ENCODE measurements at regions not wholly inside any gene's neighbourhood (a gene's known extent, or its start where the extent isn't known, plus 50 kb on each side); places are given as distances from the start of the nearest gene placed in this dataset.
"Not testable (repeated sequence)": the region's sequence is repeated elsewhere in the genome, so short reads cannot be mapped to it uniquely, and the experiment has no call there.

- Histone ChIP-seq H4K20me1 (ENCODE audit: insufficient read depth, low read length) (no peaks in the 10 kb centered on the region), H3K9me2 (ENCODE audit: low read depth, low read length) (no peaks in the 10 kb centered on the region), H3K27me3 (ENCODE audit: insufficient read depth, low read length) (no peaks in the 10 kb centered on the region), H2AFZ (ENCODE audit: low read length) (no peak overlapping the region), H3K9me3 (ENCODE audit: low read length) (no peaks in the 10 kb centered on the region), H3K79me2 (ENCODE audit: insufficient read depth, low read length) (no peaks in the 10 kb centered on the region), H3K27ac (ENCODE audit: low read depth, low read length, poor library complexity, severe bottlenecking) (no peak overlapping the region), H3K9ac (ENCODE audit: low read length) (no peak overlapping the region), H3K4me2 (ENCODE audit: low read length) (no peak overlapping the region), H3K36me3 (ENCODE audit: insufficient read depth, low read length) (no peaks in the 10 kb centered on the region), H3K4me1 (ENCODE audit: insufficient read depth, low read length, severe bottlenecking) (no peaks in the 10 kb centered on the region), H3K4me3 (ENCODE audit: low read depth, low read length, poor library complexity, severe bottlenecking) (no peak overlapping the region), H3F3A (ENCODE audit: insufficient read depth, low read length) (no peaks in the 10 kb centered on the region)
- TF ChIP-seq, protein P1, sequence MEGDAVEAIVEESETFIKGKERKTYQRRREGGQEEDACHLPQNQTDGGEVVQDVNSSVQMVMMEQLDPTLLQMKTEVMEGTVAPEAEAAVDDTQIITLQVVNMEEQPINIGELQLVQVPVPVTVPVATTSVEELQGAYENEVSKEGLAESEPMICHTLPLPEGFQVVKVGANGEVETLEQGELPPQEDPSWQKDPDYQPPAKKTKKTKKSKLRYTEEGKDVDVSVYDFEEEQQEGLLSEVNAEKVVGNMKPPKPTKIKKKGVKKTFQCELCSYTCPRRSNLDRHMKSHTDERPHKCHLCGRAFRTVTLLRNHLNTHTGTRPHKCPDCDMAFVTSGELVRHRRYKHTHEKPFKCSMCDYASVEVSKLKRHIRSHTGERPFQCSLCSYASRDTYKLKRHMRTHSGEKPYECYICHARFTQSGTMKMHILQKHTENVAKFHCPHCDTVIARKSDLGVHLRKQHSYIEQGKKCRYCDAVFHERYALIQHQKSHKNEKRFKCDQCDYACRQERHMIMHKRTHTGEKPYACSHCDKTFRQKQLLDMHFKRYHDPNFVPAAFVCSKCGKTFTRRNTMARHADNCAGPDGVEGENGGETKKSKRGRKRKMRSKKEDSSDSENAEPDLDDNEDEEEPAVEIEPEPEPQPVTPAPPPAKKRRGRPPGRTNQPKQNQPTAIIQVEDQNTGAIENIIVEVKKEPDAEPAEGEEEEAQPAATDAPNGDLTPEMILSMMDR (IDR thresholded peaks at IDR 0.05; ENCODE audit: low read length): no peak
- TF ChIP-seq EZH2 (IDR thresholded peaks at IDR 0.05; ENCODE audit: borderline replicate concordance, low read length): no peak
Measured at GRCh38 chr12:9405886-9406563, 197.8 kb upstream of the PZP start.

GRCh38 chr12:9404469-9405260, 196.5 kb upstream of the PZP start:
- Histone ChIP-seq H3K9me2 (ENCODE audit: low read depth, low read length) (no peaks in the 10 kb centered on the region), H3K9ac (ENCODE audit: low read length) (no peak overlapping the region), H2AFZ (ENCODE audit: low read length) (no peak overlapping the region), H3K27me3 (ENCODE audit: insufficient read depth, low read length) (no peaks in the 10 kb centered on the region), H3F3A (ENCODE audit: insufficient read depth, low read length) (no peaks in the 10 kb centered on the region), H3K27ac (ENCODE audit: low read depth, low read length, poor library complexity, severe bottlenecking) (no peak overlapping the region), H3K4me1 (ENCODE audit: insufficient read depth, low read length, severe bottlenecking) (no peaks in the 10 kb centered on the region), H3K79me2 (ENCODE audit: insufficient read depth, low read length) (no peaks in the 10 kb centered on the region), H4K20me1 (ENCODE audit: insufficient read depth, low read length) (no peaks in the 10 kb centered on the region), H3K4me2 (ENCODE audit: low read length) (no peak overlapping the region), H3K36me3 (ENCODE audit: insufficient read depth, low read length) (no peaks in the 10 kb centered on the region), H3K4me3 (ENCODE audit: low read depth, low read length, poor library complexity, severe bottlenecking) (no peak overlapping the region), H3K9me3 (ENCODE audit: low read length) (no peaks in the 10 kb centered on the region)
- no peak for TF ChIP-seq EZH2 (IDR thresholded peaks at IDR 0.05; ENCODE audit: borderline replicate concordance, low read length)
- TF ChIP-seq, protein P1 (IDR thresholded peaks at IDR 0.05; ENCODE audit: low read length): no peak

DNA sequence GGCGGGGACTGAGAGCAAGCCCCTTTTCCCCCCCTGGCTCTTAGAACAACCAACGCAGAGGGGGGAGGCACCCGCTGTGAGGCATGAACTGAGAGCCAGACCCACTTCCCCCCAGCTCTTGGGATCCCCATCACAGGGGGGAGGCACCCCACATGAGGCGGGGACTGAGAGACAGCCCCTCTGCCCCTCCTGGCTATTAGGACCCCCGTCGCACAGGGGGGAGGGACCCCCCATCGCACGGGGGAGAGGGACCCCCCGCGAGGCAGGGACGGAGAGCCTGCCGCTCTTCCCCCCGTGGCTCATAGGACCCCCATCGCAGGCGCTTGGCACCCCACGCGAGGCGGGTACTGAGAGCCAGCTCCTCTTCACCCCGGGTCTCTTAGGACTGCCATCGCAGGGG, 195.8 kb upstream of the PZP start:
- H3K36me3 ChIP-seq (ENCODE audit: insufficient read depth, low read length): no peaks in the 10 kb centered on the region
- H3K9me2 ChIP-seq (ENCODE audit: low read depth, low read length): no peaks in the 10 kb centered on the region
- no peaks in the 10 kb centered on the region for H3K79me2 ChIP-seq (ENCODE audit: insufficient read depth, low read length)
- H3K27me3 ChIP-seq (ENCODE audit: insufficient read depth, low read length): no peaks in the 10 kb centered on the region
- no peaks in the 10 kb centered on the region for H3K4me1 ChIP-seq (ENCODE audit: insufficient read depth, low read length, severe bottlenecking)
- no peaks in the 10 kb centered on the region for H4K20me1 ChIP-seq (ENCODE audit: insufficient read depth, low read length)
- no peak overlapping the region for H2AFZ ChIP-seq (ENCODE audit: low read length)
- no peak overlapping the region for H3K27ac ChIP-seq (ENCODE audit: low read depth, low read length, poor library complexity, severe bottlenecking)
- H3K4me2 ChIP-seq (ENCODE audit: low read length): no peak overlapping the region
- H3K4me3 ChIP-seq (ENCODE audit: low read depth, low read length, poor library complexity, severe bottlenecking): no peak overlapping the region
- no peaks in the 10 kb centered on the region for H3F3A ChIP-seq (ENCODE audit: insufficient read depth, low read length)
- H3K9ac ChIP-seq (ENCODE audit: low read length): no peak overlapping the region
- H3K9me3 ChIP-seq (ENCODE audit: low read length): no peaks in the 10 kb centered on the region
- TF ChIP-seq, protein P1 (IDR thresholded peaks at IDR 0.05; ENCODE audit: low read length): no peak
- TF ChIP-seq EZH2 (IDR thresholded peaks at IDR 0.05; ENCODE audit: borderline replicate concordance, low read length): no peak

DNA sequence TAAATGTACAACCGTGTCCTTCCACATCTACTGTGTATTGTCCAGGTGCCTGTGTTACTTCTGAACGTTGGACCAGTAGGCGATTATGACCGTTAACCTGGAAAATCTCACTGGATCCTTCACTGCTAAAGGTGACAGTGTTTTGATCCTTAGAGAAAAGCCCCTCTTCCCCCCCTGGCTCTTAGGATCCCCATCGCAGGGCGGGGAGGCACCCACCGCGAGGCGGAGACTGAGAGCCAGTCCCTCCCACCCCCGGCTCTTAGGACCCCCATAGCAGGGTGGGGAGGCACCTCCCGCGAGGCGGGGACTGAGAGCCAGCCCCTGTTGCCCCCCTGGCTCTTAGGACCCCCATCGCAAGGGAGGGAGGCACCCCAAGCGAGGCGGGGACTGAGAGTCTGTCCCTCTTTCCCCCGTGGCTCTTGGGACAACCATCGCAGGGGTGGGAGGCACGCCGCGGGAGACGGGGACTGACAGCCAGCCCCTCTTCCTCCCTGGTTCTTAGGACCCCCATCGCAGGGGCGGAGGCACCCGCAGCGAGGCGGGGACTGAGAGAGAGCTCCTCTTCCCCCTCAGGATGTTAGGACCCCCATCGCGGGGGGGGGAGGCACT, 194.3 kb upstream of the PZP start:
- peak overlapping the region; percentile 47 for H3K4me3 ChIP-seq (ENCODE audit: low read depth, low read length, poor library complexity, severe bottlenecking)
- H4K20me1 ChIP-seq (ENCODE audit: insufficient read depth, low read length); H3K27me3 ChIP-seq (ENCODE audit: insufficient read depth, low read length); H3K79me2 ChIP-seq (ENCODE audit: insufficient read depth, low read length); H3K9me2 ChIP-seq (ENCODE audit: low read depth, low read length); H3K4me2 ChIP-seq (ENCODE audit: low read length); H3K9ac ChIP-seq (ENCODE audit: low read length); H3K27ac ChIP-seq (ENCODE audit: low read depth, low read length, poor library complexity, severe bottlenecking); H3K9me3 ChIP-seq (ENCODE audit: low read length); H3K36me3 ChIP-seq (ENCODE audit: insufficient read depth, low read length); H3F3A ChIP-seq (ENCODE audit: insufficient read depth, low read length); H3K4me1 ChIP-seq (ENCODE audit: insufficient read depth, low read length, severe bottlenecking); H2AFZ ChIP-seq (ENCODE audit: low read length): not testable (repeated sequence)

GRCh38 chr12:9396367-9396766, 188.2 kb upstream of the PZP start:
- not testable (repeated sequence) for H3K9ac ChIP-seq (ENCODE audit: low read length); H4K20me1 ChIP-seq (ENCODE audit: insufficient read depth, low read length); H3K9me2 ChIP-seq (ENCODE audit: low read depth, low read length); H3F3A ChIP-seq (ENCODE audit: insufficient read depth, low read length); H3K79me2 ChIP-seq (ENCODE audit: insufficient read depth, low read length); H3K27ac ChIP-seq (ENCODE audit: low read depth, low read length, poor library complexity, severe bottlenecking); H3K36me3 ChIP-seq (ENCODE audit: insufficient read depth, low read length); H3K27me3 ChIP-seq (ENCODE audit: insufficient read depth, low read length); H3K4me2 ChIP-seq (ENCODE audit: low read length); H3K4me3 ChIP-seq (ENCODE audit: low read depth, low read length, poor library complexity, severe bottlenecking); H2AFZ ChIP-seq (ENCODE audit: low read length); H3K4me1 ChIP-seq (ENCODE audit: insufficient read depth, low read length, severe bottlenecking); H3K9me3 ChIP-seq (ENCODE audit: low read length)
